WTC11 (cell line): ENCODE measurements at regions not wholly inside any gene's neighbourhood (a gene's known extent, or its start where the extent isn't known, plus 50 kb on each side); places are given as distances from the start of the nearest gene placed in this dataset.

Experiments
- ATF3 ChIP-seq: sonication (generic); formaldehyde crosslinking; conservative IDR thresholded peaks from 2 replicates; pipeline ENCODE4 v1.8.1; 2022; ENCODE audit warnings: mild to moderate bottlenecking, missing genetic modification reagents
- ESRRA ChIP-seq: sonication (generic); formaldehyde crosslinking; IDR thresholded peaks from 2 replicates; pipeline ENCODE4 v1.8.1; 2022; ENCODE audit warnings: mild to moderate bottlenecking, missing genetic modification reagents, borderline replicate concordance
- IRF2 ChIP-seq: sonication (generic); formaldehyde crosslinking; IDR thresholded peaks from 2 replicates; pipeline ENCODE4 v1.8.0; 2022; ENCODE audit warnings: low read depth, missing genetic modification reagents, borderline replicate concordance
- MXD4 ChIP-seq: fragments of 250-450 bp; sonication (Bioruptor Pico); IDR thresholded peaks from 2 replicates; pipeline ENCODE4 v1.8.0; 2021; ENCODE audit warnings: mild to moderate bottlenecking, moderate library complexity, borderline replicate concordance
- NR1H2 ChIP-seq: sonication (generic); formaldehyde crosslinking; IDR thresholded peaks from 2 replicates; pipeline ENCODE4 v1.9.0; 2021; ENCODE audit warnings: mild to moderate bottlenecking, moderate library complexity, missing genetic modification reagents
- ZNF671 ChIP-seq: fragments of 250-450 bp; sonication (Bioruptor Pico); IDR thresholded peaks from 2 replicates; pipeline ENCODE4 v1.8.0; 2021; ENCODE audit warnings: mild to moderate bottlenecking

DNA sequence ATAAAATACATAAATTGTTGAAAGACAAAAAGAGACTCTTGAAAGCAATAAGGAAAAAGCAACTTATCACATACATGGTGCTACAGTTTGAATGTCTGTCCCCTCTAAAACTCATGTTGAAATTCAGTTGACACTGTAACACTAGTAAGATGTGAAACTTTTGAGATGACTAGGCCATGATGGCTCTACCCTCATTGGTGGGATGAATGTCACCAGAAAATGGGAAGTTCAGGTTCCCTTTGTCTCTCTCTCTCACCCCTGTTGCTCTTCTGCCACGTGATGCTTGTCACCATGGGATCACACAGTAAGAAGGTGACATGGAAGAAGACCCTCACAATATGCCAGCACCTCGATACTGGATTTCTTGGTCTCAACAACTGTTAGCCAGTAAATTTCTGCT is 50.3 kb upstream of the SPTLC1 start (continued):
- TF ChIP-seq MXD4 (no peak), ESRRA (CRISPR knock-in tag) (no peak), NR1H2 (no peak), ZNF671 (CRISPR knock-in tag) (no peak), ATF3 (CRISPR knock-in tag) (no peak), IRF2 (CRISPR knock-in tag) (no peak)
